Subcutaneous abdominal adipose tissue (tissue), 5 donors: ENCODE measurements at regions not wholly inside any gene's neighbourhood (a gene's known extent, or its start where the extent isn't known, plus 50 kb on each side); places are given as distances from the start of the nearest gene placed in this dataset.
"Not testable (repeated sequence)": the region's sequence is repeated elsewhere in the genome, so short reads cannot be mapped to it uniquely, and the experiment has no call there.

Experiments
- H3K27ac ChIP-seq: one replicate; pipeline ENCODE4 v1.7.0; 2013; ENCODE audit warnings: low read depth, mild to moderate bottlenecking, inconsistent platforms, low read length, moderate library complexity
- H3K27me3 ChIP-seq, 5 donors: one replicate each; pipeline ENCODE4 v1.7.0; 2013; ENCODE audit warnings: low read length in 5 of 5, inconsistent platforms in 1 of 5; ENCODE audit not compliant: control insufficient read depth in 5 of 5, insufficient read depth in 4 of 5
- H3K36me3 ChIP-seq, 5 donors: one replicate each; pipeline ENCODE4 v1.7.0; 2013; ENCODE audit warnings: low read length in 5 of 5; ENCODE audit not compliant: control insufficient read depth in 5 of 5, insufficient read depth in 5 of 5
- H3K4me1 ChIP-seq, 5 donors: one replicate each; pipeline ENCODE4 v1.7.0; 2013; ENCODE audit warnings: low read length in 5 of 5, mild to moderate bottlenecking in 3 of 5, moderate library complexity in 1 of 5; ENCODE audit not compliant: control insufficient read depth in 5 of 5, insufficient read depth in 5 of 5
- H3K4me3 ChIP-seq, 5 donors: one replicate each; pipeline ENCODE4 v1.7.0; 2013; ENCODE audit warnings: low read length in 5 of 5, low read depth in 1 of 5
- H3K9ac ChIP-seq, 5 donors: one replicate each; pipeline ENCODE4 v1.7.0; 2013; ENCODE audit warnings: low read length in 5 of 5, mild to moderate bottlenecking in 4 of 5, moderate library complexity in 3 of 5
- H3K9me3 ChIP-seq, 5 donors: one replicate each; pipeline ENCODE4 v1.7.0; 2013; ENCODE audit warnings: low read length in 5 of 5; ENCODE audit not compliant: control insufficient read depth in 5 of 5
- donor health status: healthy.
- donor health status: healthy.
- donor health status: healthy.
- donor health status: healthy.
- donor health status: healthy.

GRCh38 chr5:158200619-158201018 is 341.7 kb upstream of the CLINT1 start:
- H3K27ac ChIP-seq, result no peak overlapping the region

GRCh38 chr5:158198636-158199035 is 339.7 kb upstream of the CLINT1 start:
- H3K36me3 ChIP-seq, result no peaks in the 10 kb centered on the region
- peaks cover 3 to 13% (median 12%) of the 10 kb centered on the region in 5 donors for H3K4me1 ChIP-seq
- H3K9me3 ChIP-seq, result no peaks in the 10 kb centered on the region
- no peak overlapping the region for H3K4me3 ChIP-seq
- no peak overlapping the region for H3K9ac ChIP-seq
- H3K27ac ChIP-seq, result no peak overlapping the region
- H3K27me3 ChIP-seq, result no peaks in the 10 kb centered on the region

More at GRCh38 chr5:158200619-158201018, 341.7 kb upstream of the CLINT1 start:
- Histone ChIP-seq H3K27me3 (no peaks in the 10 kb centered on the region), H3K4me3 (no peak overlapping the region), H3K9me3 (no peaks in the 10 kb centered on the region), H3K4me1 (peaks cover 3 to 9% (median 8%) of the 10 kb centered on the region in 5 donors), H3K9ac (no peak overlapping the region), H3K36me3 (no peaks in the 10 kb centered on the region)

GRCh38 chr5:158195416-158196210 is 336.7 kb upstream of the CLINT1 start:
- H3K4me1 ChIP-seq, result peaks cover 0 to 8% (median 6%) of the 10 kb centered on the region in 5 donors
- no peaks in the 10 kb centered on the region for H3K36me3 ChIP-seq
- H3K4me3 ChIP-seq, result no peak overlapping the region
- no peak overlapping the region for H3K27ac ChIP-seq
- no peak overlapping the region for H3K9ac ChIP-seq
- peaks cover 0 to 7% (median 2%) of the 10 kb centered on the region in 5 donors for H3K9me3 ChIP-seq
- no peaks in the 10 kb centered on the region for H3K27me3 ChIP-seq

- H3K36me3 ChIP-seq, result no peaks in the 10 kb centered on the region
- H3K27ac ChIP-seq, result no peak overlapping the region
- H3K9me3 ChIP-seq, result peaks cover 0 to 7% (median 2%) of the 10 kb centered on the region in 5 donors
- H3K4me1 ChIP-seq, result peaks cover 0 to 6% (median 5%) of the 10 kb centered on the region in 5 donors
- H3K4me3 ChIP-seq, result no peak overlapping the region
- no peak overlapping the region for H3K9ac ChIP-seq
- no peaks in the 10 kb centered on the region for H3K27me3 ChIP-seq
Observed at GRCh38 chr5:158194561-158194976, 335.6 kb upstream of the CLINT1 start.

DNA sequence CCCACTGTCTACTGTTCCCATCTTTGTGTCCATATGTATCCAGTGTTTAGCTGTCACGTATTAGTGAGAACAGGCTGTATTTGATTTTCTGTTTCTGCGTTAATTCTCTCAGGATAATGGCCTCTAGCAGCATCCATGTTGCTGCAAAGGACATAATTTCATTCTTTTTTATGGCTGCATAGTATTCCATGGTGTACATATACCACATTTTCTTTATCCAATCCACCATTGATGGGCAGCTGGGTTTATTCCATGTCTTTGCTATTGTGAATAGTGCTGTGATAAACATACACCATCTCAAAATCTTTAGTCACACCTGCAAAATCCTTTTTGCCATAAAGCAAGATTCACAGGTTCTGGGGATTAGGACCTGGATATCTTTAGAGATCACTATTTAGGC is 334.4 kb upstream of the CLINT1 start:
- H3K4me3 ChIP-seq, H3K36me3 ChIP-seq, H3K9ac ChIP-seq, H3K9me3 ChIP-seq, H3K27me3 ChIP-seq, H3K27ac ChIP-seq, H3K4me1 ChIP-seq: not testable (repeated sequence)

- Histone ChIP-seq H3K9me3 (no peaks in the 10 kb centered on the region), H3K4me1 (peaks cover 0 to 11% (median 9%) of the 10 kb centered on the region in 5 donors), H3K9ac (no peak overlapping the region), H3K27ac (no peak overlapping the region), H3K4me3 (no peak overlapping the region), H3K36me3 (no peaks in the 10 kb centered on the region), H3K27me3 (no peaks in the 10 kb centered on the region)
Observed at GRCh38 chr5:158180407-158180806, 321.5 kb upstream of the CLINT1 start.

- no peaks in the 10 kb centered on the region for H3K36me3 ChIP-seq
- no peaks in the 10 kb centered on the region for H3K9me3 ChIP-seq
- H3K27me3 ChIP-seq, result no peaks in the 10 kb centered on the region
- H3K4me1 ChIP-seq, result peaks cover 0 to 15% (median 14%) of the 10 kb centered on the region in 5 donors
- no peak overlapping the region for H3K9ac ChIP-seq
- H3K4me3 ChIP-seq, result no peak overlapping the region
- H3K27ac ChIP-seq, result no peak overlapping the region
Observed at GRCh38 chr5:158179271-158179670, 320.3 kb upstream of the CLINT1 start.

DNA sequence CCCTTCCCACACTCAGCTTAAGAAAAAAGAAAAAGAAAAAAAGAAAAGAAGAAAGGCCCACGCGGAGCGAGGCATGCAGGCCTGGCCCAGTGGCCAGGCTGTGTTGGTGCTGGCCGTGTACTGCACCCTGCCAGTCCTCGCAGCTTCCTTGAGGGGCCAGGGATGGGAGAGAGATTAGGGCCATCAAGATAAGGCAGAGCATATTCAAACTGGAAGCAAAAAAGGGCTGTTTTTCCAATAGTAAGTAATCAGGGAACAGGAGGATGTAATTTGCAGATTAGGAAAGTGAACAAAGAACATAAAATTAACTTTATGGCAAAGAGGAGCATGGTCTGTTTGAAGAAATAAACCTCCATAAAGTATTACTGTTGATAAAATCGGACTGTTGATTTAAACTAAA is 319.6 kb upstream of the CLINT1 start:
- H3K27me3 ChIP-seq, result no peaks in the 10 kb centered on the region
- H3K4me1 ChIP-seq, result peaks cover 0 to 15% (median 14%) of the 10 kb centered on the region in 5 donors
- no peak overlapping the region for H3K27ac ChIP-seq
- H3K36me3 ChIP-seq, result no peaks in the 10 kb centered on the region
- no peaks in the 10 kb centered on the region for H3K9me3 ChIP-seq
- no peak overlapping the region for H3K4me3 ChIP-seq
- H3K9ac ChIP-seq, result no peak overlapping the region

DNA sequence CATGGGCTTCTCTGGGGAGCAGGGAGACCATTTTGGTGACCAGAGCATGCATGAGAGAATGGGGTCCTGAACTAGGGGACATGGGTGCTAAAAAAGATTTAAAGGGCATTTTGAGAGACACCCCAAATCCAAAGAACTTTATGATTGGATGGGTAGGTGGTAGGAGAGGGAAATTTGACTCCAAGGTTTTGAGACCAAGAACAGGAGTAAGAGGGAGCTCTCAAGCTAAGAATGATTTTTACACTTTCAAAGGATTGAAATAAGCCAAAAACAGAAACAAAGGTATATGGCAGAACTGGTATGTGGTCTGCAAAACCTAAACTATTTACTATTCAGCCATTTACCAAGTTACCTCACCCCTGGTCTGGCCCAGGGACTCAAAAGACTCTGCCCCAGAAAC is 318.2 kb upstream of the CLINT1 start:
- no peaks in the 10 kb centered on the region for H3K27me3 ChIP-seq
- H3K9ac ChIP-seq, result no peak overlapping the region
- no peak overlapping the region for H3K27ac ChIP-seq
- no peaks in the 10 kb centered on the region for H3K9me3 ChIP-seq
- H3K36me3 ChIP-seq, result no peaks in the 10 kb centered on the region
- no peak overlapping the region for H3K4me3 ChIP-seq
- H3K4me1 ChIP-seq, result peaks cover 0 to 22% (median 15%) of the 10 kb centered on the region in 5 donors

- Histone ChIP-seq H3K27ac (no peak overlapping the region), H3K4me1 (peaks cover 0 to 29% (median 18%) of the 10 kb centered on the region in 5 donors), H3K9ac (no peak overlapping the region), H3K9me3 (no peaks in the 10 kb centered on the region), H3K36me3 (no peaks in the 10 kb centered on the region), H3K4me3 (no peak overlapping the region), H3K27me3 (no peaks in the 10 kb centered on the region)
Observed at GRCh38 chr5:158175934-158176481, 317.1 kb upstream of the CLINT1 start.
